GM23248 (cell line): ENCODE measurements at regions not wholly inside any gene's neighbourhood (a gene's known extent, or its start where the extent isn't known, plus 50 kb on each side); places are given as distances from the start of the nearest gene placed in this dataset.

ENCODE experiments used
- DNase-seq: peaks from one replicate; pipeline ENCODE4 v3.0.0-alpha.2; 2015
- H2AFZ ChIP-seq: fragments of 200-600 bp; sonication (generic); 2 replicates; pipeline ENCODE4 v1.6.1; 2016; ENCODE audit warnings: antibody characterized with exemption
- H3F3A ChIP-seq: fragments of 200-600 bp; sonication (generic); 2 replicates; pipeline ENCODE4 v1.6.1; 2016; ENCODE audit warnings: mild to moderate bottlenecking, antibody characterized with exemption, mixed run types; ENCODE audit not compliant: insufficient read depth
- H3K27ac ChIP-seq: fragments of 200-600 bp; sonication (generic); 2 replicates; pipeline ENCODE4 v1.5.1; 2016; ENCODE audit warnings: mild to moderate bottlenecking
- H3K27me3 ChIP-seq: fragments of 200-600 bp; sonication (generic); replicated peaks from 2 replicates; pipeline ENCODE4 v1.6.1; 2016; ENCODE audit warnings: mild to moderate bottlenecking; ENCODE audit not compliant: insufficient read depth
- H3K36me3 ChIP-seq: fragments of 200-600 bp; sonication (generic); 2 replicates; pipeline ENCODE4 v1.6.1; 2016; ENCODE audit warnings: low read depth, mild to moderate bottlenecking
- H3K4me1 ChIP-seq: fragments of 200-600 bp; sonication (generic); 2 replicates; pipeline ENCODE4 v1.6.1; 2016; ENCODE audit warnings: mild to moderate bottlenecking; ENCODE audit not compliant: insufficient read depth
- H3K4me2 ChIP-seq: fragments of 200-600 bp; sonication (generic); one replicate; pipeline ENCODE4 v1.6.1; 2016; ENCODE audit warnings: mild to moderate bottlenecking; ENCODE audit not compliant: unreplicated experiment
- H3K4me3 ChIP-seq: fragments of 200-600 bp; sonication (generic); 2 replicates; pipeline ENCODE4 v1.5.1; 2016; ENCODE audit warnings: mild to moderate bottlenecking
- H3K79me2 ChIP-seq: fragments of 200-600 bp; sonication (generic); 2 replicates; pipeline ENCODE4 v1.6.1; 2016; ENCODE audit warnings: mild to moderate bottlenecking; ENCODE audit not compliant: insufficient read depth
- H3K9ac ChIP-seq: fragments of 200-600 bp; sonication (generic); 2 replicates; pipeline ENCODE4 v1.6.1; 2016; ENCODE audit warnings: mild to moderate bottlenecking
- H3K9me2 ChIP-seq: fragments of 200-600 bp; sonication (generic); 2 replicates; pipeline ENCODE4 v1.6.1; 2016; ENCODE audit warnings: mixed run types, mild to moderate bottlenecking, moderate library complexity; ENCODE audit not compliant: insufficient read depth
- H3K9me3 ChIP-seq: fragments of 200-600 bp; sonication (generic); one replicate; pipeline ENCODE4 v1.6.1; 2017; ENCODE audit warnings: low read depth
- H4K20me1 ChIP-seq: fragments of 200-600 bp; sonication (generic); 2 replicates; pipeline ENCODE4 v1.6.0; 2016; ENCODE audit not compliant: insufficient read depth
- EZH2 ChIP-seq: fragments of 200-600 bp; sonication (generic); IDR thresholded peaks from 2 replicates; pipeline ENCODE4 v1.6.1; 2018; ENCODE audit warnings: antibody characterized with exemption, mild to moderate bottlenecking; ENCODE audit not compliant: insufficient read depth, poor library complexity, severe bottlenecking
- EZH2phosphoT487 ChIP-seq: fragments of 200-600 bp; sonication (generic); IDR thresholded peaks from 2 replicates; pipeline ENCODE4 v1.6.1; 2018; ENCODE audit warnings: antibody characterized with exemption, moderate library complexity, mild to moderate bottlenecking, low read depth; ENCODE audit not compliant: insufficient read depth
- WGBS, 2 experiments: methylation state at CpG; one replicate each; pipeline ENCODE4 v1.1.6; 2015 to 2017; ENCODE audit warnings: low lambda C conversion rate in 2 of 2, low coverage in 1 of 2; ENCODE audit errors: missing lambda C conversion rate in 2 of 2; 5-methylcytosine and 5-hydroxymethylcytosine counted together
- in situ Hi-C: fragments of 300-500 bp; cut with MboI; formaldehyde crosslinking; loops from 2 replicates; pipeline ENCODE4 v1.15.0; 2020

DNA sequence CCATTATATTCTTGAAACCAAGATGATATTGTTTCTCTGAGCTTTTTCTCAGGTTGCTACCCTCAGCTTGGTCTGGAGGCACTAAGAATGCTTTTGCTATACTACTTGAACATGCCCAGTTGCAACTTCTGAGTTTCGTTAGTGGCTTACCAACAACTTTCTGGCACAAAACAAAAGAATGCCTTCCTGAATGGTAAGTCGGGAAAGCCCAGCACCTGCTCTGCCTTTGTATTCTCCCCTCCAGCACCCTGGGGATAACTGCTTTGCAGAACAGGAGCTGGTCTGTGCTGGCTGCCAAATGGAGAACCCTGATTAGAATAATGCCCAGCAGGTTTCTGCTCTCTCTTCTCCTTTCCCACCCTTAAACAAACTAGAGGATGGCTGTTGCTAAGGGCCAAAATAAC is 149.3 kb downstream of the TGFB2 start:
- no peaks in the 10 kb centered on the region for H3K36me3 ChIP-seq
- no peaks in the 10 kb centered on the region for H3K9me2 ChIP-seq
- no peaks in the 10 kb centered on the region for H4K20me1 ChIP-seq
- 96 to 100% methylated on average over 2 of the region's 2 CpGs for WGBS, 2 experiments
- in situ Hi-C loops: no loop called here
- H3K79me2 ChIP-seq: no peaks in the 10 kb centered on the region
- H3K27me3 ChIP-seq: no peaks in the 10 kb centered on the region
- H3K9me3 ChIP-seq: no peaks in the 10 kb centered on the region
- H2AFZ ChIP-seq: no peak overlapping the region
- H3K4me1 ChIP-seq: peaks cover 33% of the 10 kb centered on the region
- H3F3A ChIP-seq: peaks cover 24% of the 10 kb centered on the region
- H3K4me3 ChIP-seq: no peak overlapping the region
- no peak overlapping the region for H3K27ac ChIP-seq
- no peak overlapping the region for H3K9ac ChIP-seq
- no peak overlapping the region for H3K4me2 ChIP-seq
- TF ChIP-seq EZH2phosphoT487 (no peak), EZH2 (no peak)
- DNase-seq: no peak

GRCh38 chr1:218495931-218496330 is 150.8 kb downstream of the TGFB2 start:
- Histone ChIP-seq H3K9me3 (no peaks in the 10 kb centered on the region), H3K79me2 (no peaks in the 10 kb centered on the region), H3K27ac (no peak overlapping the region), H3K9ac (no peak overlapping the region), H3K9me2 (no peaks in the 10 kb centered on the region), H3K36me3 (no peaks in the 10 kb centered on the region), H3K4me1 (peaks cover 40% of the 10 kb centered on the region), H4K20me1 (no peaks in the 10 kb centered on the region), H3K4me2 (no peak overlapping the region), H3F3A (peaks cover 31% of the 10 kb centered on the region), H2AFZ (no peak overlapping the region), H3K27me3 (no peaks in the 10 kb centered on the region), H3K4me3 (no peak overlapping the region)
- in situ Hi-C loops: no loop called here
- 53 to 61% methylated on average over 3 of the region's 3 CpGs for WGBS, 2 experiments
- TF ChIP-seq EZH2: no peak
- TF ChIP-seq EZH2phosphoT487: no peak
- DNase-seq: no peak

DNA sequence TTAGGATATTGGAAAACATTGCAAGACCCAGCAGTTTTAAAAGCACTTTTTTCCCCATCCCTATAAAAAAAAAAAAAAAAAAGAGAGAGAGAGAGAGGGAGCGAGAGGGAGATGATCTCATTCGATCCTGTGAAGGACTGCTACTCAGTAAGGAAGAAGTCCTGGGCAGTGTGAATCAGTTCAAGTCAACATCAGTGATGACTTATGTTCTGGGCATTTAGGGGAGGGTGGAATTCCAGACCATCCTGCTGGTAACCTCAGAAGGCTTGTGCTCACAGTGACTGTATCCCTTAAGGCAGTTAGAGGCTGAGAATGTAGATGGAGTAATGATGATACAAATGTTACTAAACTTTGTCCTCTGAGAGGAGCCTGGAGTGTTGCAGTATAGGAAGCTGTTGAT is 151.4 kb downstream of the TGFB2 start:
- no peak overlapping the region for H3K4me3 ChIP-seq
- H3K4me1 ChIP-seq: peaks cover 40% of the 10 kb centered on the region
- H3K79me2 ChIP-seq: no peaks in the 10 kb centered on the region
- in situ Hi-C loops: no loop called here
- peaks cover 31% of the 10 kb centered on the region for H3F3A ChIP-seq
- H3K9me3 ChIP-seq: no peaks in the 10 kb centered on the region
- no peaks in the 10 kb centered on the region for H3K36me3 ChIP-seq
- no peak overlapping the region for H2AFZ ChIP-seq
- H3K9me2 ChIP-seq: no peaks in the 10 kb centered on the region
- H3K4me2 ChIP-seq: peak overlapping the region; percentile 70
- DNase-seq: peak; percentile 99
- no peaks in the 10 kb centered on the region for H3K27me3 ChIP-seq
- peak overlapping the region; percentile 95 for H3K27ac ChIP-seq
- TF ChIP-seq EZH2phosphoT487 (no peak), EZH2 (no peak)
- H4K20me1 ChIP-seq: no peaks in the 10 kb centered on the region
- WGBS, 2 experiments: 0% methylated on average over 2 of the region's 2 CpGs
- H3K9ac ChIP-seq: peak overlapping the region; percentile 37; the same call in 1 of the 2 replicates

GRCh38 chr1:218498056-218498938 is 153.2 kb downstream of the TGFB2 start:
- peak overlapping the region; percentile 81 for H3K4me2 ChIP-seq
- no peaks in the 10 kb centered on the region for H3K27me3 ChIP-seq
- H3K27ac ChIP-seq: peak overlapping the region; percentile 95
- peak overlapping the region; percentile 46 for H2AFZ ChIP-seq
- no peaks in the 10 kb centered on the region for H4K20me1 ChIP-seq
- H3K4me3 ChIP-seq: peak overlapping the region; percentile 70
- H3K9me3 ChIP-seq: no peaks in the 10 kb centered on the region
- H3K9ac ChIP-seq: peak overlapping the region; percentile 80
- in situ Hi-C loops: no loop called here
- WGBS, 2 experiments: 15 to 16% methylated on average over 8 of the region's 8 CpGs
- no peaks in the 10 kb centered on the region for H3K9me2 ChIP-seq
- TF ChIP-seq EZH2phosphoT487: no peak
- TF ChIP-seq EZH2: no peak
- no peaks in the 10 kb centered on the region for H3K36me3 ChIP-seq
- peaks cover 31% of the 10 kb centered on the region for H3F3A ChIP-seq
- H3K79me2 ChIP-seq: no peaks in the 10 kb centered on the region
- DNase-seq: peak; percentile 80
- peaks cover 40% of the 10 kb centered on the region for H3K4me1 ChIP-seq
